ENCODE measurements at regions not wholly inside any gene's neighbourhood (a gene's known extent, or its start where the extent isn't known, plus 50 kb on each side); places are given as distances from the start of the nearest gene placed in this dataset.

DNA sequence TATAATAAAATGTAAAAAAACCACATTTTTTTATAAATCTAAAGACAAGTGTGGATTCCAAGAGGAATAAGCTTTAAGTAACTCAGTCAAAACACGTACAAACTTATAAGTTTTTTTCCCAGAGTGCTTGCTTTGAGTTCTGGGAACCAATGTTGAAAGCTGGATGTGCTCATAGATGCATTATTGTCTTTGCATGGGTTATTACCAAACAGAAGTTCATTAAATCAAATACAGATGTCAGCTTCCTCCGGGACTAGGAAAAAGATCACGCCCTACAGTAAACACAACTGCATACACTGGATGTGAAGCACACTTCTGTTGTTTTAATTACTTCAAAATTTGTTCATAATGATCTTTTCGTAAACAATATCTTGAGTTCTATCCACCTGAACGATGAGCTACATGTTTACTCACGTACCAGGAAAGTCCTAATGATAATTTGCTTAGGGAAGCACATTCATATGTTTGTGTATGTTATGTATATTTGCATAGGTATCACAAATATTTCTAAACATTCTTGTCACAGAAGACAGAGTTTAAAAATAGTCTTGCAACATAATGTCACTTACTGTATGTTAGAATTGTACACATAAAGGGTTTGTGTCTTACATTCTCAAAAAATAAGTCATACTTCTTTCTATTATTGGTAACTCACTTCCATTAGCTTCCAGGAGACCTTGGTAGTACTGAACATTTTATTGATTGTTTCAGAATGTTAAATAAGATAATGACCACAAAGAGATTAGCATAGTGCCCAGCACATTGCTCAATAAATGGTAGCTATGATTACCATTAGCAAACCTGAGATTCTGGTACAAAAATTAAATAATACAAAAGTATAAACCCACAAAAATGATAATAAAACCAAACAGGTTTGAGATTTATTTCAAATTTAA lies 427.4 kb downstream of the CETN3 start:
- no peak for DNase-seq

DNA sequence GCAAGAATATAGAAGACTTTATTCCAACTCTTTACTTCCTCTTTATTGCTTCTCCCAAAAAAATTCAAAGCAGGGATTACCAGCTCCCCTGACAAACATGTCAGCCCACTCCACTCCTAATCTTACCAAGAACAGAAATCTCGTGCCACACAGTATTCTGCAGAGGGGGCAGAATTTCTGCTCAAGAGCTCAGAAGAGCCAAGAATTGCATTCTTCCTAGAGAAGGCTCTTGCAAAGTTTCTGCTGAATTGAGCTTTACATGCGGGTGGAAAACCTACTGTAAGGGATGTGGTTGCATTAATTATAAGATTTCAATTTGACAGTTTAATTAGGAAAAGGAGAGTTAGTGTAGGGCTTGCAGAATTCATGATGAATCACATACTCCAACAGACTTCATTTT lies 428.5 kb downstream of the CETN3 start:
- DNase-seq: no peak

DNA sequence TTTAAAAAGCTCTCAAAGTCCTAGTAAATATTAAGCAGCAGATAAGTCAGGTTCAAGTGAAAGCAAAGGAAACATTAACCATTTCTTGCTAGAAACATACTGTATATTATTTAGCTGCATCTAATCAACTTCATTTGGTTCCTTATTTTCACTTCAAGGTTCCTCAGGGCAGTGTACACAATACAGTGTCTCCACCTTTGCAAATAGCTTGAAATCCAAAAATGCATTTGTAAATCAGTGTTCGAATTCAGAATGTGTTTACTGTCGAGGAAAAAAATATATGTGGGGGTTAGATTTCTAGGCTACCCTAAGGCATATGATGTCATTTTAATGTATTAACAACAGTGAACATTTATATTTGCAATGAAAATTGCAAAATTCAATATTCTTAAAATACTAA lies 436.0 kb downstream of the CETN3 start:
- DNase-seq: no peak

DNA sequence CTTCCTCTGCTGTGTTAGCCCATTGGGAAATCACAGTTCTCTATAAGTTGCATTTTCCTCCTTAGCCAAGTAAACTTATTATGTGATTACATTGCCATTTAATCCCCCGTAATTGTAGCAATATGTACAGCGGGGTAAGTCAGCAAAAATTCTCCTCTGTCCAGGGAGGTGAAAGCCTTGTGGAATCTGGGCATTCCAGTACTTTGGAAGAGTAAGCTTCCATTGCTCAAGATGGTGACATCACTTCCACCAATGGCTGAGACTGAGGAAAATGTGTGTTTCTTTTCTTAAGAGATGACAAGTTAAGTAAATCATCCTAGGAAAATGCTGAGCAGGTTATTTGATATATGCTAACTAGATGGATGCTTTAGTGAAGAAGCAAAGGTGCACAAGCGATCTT lies 436.7 kb downstream of the CETN3 start:
- DNase-seq: no peak

DNA sequence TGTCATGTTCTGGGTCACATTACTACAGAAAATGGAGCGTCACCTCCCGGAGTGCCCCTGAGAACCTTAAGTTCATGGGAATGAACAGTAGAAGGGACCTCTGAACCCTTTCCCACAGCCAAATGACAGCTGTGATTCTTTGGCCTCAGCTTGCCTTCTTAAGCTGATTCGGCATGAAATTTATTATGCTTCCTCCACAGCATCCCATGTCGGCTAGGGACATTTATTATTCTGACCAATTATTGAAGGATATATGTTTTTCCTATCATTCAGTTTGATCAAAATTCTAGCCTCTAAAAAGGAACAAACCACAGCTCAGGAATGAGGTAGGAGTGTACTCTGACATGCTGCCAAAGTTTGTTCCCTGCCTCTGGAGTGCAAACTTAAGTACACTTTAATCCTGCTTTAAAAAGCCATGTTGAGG lies 440.6 kb downstream of the CETN3 start:
- no peak for DNase-seq

DNA sequence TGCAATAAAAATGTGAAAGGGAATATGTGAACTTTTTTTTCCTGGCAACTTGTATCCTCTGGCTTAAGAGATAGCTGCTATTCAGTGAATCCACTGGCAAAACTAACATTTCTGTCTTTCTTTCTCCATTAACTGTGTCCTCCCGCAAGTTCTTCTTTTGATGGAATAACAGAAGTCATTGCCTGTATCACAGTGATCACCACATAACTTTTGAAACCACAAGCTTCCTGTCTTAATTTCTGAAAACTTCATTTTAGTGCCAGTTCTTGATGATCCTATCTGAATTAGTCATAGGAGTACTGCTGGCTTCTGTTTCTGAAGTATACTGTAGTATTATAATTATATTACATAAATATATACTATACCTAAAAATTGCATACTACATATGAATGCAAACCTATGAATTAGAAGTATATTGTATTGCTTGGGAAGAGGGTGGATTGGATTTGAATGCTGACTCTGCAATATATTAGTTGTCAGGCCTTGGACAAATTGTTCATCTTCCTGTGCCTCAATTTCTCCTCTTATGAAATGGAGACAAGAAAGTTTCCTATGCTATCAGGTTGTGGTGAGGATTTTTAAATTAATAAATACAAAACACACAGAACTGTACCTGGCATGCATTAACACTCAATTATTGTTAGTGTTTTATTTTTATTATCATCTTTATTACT lies 441.6 kb downstream of the CETN3 start:
- no peak for DNase-seq

DNA sequence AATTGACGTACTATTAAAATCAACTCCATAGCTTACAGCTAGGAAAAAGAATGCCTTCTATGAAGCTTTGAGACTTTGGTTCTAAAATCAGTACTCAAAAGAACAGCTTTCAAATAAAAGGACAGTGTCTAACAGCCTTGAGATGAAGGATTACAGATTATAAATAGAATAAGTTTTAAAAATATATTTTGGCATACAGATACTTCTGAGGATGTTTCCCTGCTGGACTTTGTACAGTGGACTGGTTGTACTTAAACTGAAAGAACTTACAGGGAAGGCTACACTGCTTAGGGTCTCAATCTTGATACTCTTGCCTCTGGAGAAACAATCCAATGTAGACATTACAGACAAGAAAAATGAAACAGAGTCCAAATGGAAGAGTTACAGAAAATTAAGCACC lies 452.7 kb downstream of the CETN3 start:
- DNase-seq: no peak

DNA sequence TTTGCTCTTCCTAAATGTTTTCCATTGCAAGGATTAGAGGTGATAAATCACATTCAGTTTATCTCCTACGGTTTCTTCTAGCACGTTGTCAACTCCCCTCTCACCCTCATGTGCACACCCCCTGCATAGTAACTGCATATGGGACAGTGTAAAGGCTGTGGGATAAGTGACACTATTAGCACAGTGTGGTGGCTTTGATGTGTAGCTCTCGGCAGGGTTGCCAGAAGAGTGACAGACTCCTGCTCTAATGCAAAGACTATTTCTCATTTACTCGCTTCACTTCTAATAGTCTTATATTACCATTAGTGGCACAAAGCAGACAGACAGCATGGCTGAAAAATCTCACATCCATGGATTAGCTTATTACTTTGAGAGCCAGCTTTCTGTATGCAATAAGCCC lies 454.6 kb downstream of the CETN3 start:
- DNase-seq: no peak

DNA sequence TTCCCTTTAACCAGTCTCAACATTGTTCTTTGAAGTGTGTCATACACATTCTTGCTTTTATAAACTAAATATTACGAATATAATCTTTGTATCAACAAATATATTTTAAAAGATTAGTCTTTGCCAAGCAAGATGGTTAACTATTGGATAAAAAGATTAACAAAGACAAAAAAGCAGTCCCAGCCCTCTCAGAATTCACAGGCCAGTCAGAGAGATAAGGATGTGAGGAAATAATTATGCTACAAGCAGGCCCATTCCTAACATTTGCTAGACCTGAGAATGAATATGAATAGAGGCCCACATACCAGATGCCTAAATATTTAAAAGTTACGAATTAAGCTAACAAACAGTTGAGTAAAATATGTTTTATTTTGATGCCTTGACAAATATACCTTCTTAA lies 457.7 kb downstream of the CETN3 start:
- no peak for DNase-seq

DNA sequence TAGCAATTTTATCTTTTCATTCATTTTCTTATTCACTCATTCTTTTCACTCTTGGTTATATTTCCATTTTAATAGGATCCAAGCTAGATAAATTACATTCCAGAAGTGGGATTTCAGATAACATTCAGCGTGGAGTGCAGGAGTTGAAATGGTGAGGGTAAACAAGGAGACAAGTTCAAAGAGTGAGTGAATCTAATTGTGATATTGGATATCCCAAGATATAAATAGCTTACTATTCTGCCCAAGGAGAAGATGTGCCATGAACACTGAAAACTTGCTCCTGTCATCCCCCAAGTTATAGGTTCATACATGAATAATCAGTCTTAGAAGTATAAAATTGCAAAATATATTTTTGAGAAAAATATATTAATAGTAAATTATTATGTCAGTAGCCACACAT lies 459.3 kb downstream of the CETN3 start:
- DNase-seq: no peak

DNA sequence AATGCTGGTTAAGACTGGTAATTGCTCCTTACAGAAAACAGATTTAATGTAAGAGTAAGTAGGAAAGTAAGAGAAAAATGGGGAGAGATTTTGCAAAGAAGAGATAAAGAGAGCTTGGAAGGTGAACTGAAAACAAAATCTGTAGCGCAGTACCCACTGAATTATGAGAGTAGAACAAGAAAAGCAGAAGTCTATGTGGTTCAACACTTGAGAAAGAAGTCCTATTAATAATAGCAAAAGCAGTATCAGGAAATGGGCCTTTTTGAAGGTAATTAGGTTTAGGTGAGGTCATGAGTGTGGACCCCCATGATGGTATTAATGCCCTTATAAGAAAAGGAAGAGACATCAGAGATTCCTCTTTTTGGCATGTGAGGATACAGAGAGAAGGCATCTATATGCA lies 460.6 kb downstream of the CETN3 start:
- no peak for DNase-seq

DNA sequence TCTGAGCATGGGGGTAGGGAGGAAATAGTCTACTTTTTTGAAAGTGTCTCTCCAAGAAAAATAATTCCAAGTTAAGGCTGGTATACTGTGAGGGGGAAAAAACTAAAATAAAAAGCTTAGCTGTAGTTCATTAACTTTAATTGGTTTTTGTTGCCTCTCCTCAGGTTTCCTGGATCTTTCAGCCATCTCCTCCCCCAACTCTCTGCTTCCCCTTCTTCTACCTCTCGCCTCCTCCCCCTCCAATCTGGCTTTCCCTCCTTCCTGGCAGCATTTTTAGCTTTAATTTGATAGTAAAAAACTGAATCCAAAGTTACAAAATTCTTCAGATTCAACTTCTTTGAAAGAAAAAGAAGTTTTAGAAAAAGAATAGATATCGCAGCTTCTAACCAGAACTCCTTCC lies 462.6 kb downstream of the CETN3 start:
- DNase-seq: no peak

DNA sequence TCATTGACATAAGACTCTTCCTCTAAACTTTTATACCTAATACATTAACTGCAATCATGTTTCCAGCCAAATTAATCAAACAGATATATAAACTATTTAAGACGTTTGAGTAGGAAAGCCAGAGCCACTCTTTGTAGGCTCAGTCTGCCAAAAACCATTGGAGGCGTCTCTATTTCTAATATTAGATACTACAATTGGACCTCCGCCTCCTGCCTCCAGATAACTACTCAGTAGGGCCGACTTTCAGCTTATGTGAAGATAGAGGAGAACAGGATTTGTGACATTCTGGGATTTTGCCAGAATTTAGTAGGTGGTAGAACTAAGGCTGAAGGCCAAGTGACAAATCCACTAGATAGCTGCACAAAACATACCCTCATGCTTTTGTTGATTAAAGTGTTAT lies 463.0 kb downstream of the CETN3 start:
- DNase-seq: no peak

DNA sequence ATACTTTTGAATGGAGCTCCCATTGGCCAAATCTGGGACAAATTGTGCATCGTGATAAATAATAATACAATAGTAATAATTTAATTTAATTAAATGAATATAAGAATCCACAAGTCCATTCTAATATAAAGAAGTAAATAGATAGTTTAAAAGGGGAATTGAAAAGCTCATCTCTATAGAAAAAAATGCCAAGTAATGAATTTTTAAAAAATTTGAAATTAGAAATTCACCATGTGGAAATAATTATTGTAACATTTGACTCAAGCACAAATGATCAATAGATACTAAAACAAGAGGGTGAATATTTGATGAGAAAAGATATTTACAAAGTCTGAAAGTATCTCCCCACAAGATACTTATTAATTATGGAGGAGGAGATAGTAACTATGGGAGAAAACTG lies 467.4 kb downstream of the CETN3 start:
- DNase-seq: no peak

DNA sequence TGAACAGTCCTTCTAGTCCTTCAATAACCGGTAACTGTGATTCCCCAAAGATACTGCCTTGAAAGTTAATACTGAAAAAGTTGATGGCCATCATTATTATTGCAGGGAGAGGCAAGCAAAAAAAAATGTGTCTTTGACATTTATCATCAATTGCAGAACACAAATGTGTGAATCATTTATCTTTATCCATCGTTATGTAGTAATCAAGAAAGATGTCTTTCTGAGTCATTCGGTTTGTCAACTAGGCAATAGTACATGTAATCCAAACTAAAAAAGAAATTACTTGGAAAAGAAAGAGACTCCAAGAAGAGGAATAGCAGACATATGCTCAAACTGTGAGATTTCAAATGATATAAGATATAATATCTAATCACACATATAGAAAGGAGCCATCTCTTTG lies 473.0 kb downstream of the CETN3 start:
- DNase-seq: no peak

DNA sequence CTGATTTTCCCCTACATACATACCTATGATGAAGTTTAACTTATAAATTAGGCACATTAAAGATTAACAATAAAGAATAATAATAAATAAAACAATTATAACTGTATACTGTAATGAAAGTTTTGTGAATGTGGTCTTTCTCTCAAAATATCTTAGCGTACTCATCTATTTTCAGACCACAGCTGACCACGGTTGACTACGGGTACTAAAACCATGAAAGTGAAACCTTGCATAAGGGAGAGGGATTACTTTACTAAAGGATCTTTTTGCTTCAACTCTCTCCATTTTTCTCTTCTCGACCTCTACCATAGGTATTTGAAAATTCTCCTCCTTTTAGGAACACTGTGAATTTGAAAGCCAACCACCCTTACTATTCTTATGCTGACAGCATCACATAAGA lies 475.5 kb downstream of the CETN3 start:
- no peak for DNase-seq

DNA sequence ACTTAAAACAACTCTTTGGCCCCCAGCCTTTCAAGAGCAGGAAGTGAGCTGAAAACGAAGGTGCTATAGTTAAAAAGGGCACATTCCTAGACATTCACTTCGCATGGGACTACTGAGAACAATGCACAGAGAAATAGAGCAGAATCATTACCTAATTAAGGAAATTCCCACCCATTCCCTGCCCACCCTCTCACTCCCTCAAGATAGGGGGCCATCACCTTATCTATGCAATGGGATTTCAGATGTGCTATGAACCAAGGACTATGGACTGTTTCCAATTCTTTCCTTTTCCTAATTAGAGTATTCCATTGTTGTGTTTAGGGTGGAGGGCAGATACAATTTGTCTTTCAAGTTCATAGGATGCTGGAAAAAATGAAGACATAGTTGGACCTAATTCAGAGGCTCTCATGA lies 476.8 kb downstream of the CETN3 start:
- DNase-seq: no peak

DNA sequence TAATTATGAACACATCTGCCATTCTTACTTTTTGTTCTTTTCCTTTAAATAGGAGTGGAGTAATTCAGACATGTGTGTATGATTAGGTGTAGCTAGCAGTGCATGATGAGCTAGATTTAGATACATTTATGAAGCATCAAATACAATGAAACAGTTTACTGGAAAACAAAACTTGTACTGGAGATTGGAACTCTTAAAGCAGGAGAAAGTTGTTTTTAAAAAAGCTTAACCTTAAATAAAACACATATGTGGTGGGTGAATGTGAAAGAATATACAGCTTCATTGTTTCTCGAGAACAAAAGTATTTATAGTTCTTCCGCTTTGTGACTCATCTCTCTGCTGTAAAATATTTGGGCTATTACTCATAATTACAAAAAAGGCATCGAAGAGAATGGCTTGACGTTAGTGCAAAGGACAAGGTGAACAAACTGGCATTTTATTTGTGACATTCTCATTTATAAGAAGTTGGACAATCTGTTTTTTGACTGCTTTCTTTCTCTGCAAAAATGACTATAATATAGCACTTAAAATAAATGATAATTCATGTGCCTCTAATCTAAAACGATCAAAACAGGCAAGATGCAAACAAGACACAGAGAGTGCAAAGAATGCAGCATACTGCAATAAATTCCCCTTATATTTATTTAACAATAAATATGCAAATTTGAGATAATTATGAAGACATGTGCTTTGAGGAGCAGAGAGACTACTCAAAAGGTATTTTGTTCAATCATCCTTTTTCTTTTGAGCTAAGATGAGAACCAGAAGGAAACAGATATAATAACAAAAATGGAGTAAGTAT lies 478.8 kb downstream of the CETN3 start:
- no peak for DNase-seq

DNA sequence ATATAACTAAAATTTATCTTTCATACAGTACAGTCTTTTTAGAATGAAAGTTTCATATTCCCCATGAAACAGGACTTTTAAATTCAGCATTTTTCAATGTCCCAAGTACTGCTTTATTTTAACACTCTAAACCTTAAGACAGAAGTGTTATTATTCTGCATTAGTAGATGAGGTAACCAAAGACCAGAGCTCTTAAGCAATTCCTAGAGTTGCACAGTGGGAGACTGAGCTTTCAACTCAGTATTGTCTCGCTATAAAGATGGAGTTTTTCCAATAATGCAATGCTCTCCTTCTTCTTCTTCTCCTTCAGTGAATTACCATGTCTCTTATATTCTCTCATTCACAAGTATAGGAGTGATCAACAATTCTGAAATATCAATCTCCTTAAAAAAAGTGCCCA lies 479.7 kb downstream of the CETN3 start:
- no peak for DNase-seq

DNA sequence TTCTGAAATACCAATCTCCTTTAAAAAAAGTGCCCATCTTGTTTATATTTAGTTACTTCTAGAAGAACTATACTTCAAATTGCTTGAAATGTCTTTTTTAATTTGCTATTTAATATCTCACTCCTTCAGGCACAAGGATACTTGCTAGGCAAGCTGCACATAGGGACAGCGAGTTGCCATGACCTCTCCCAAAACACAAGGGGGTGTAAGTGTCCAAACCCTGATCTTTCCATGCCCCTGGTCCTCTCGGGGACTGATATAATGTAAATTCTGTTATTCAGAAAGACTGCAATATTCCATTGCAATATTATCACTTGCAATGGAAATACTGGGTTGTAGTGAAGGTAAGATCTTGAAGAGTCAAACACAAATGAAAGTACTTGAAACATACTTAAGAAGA lies 480.4 kb downstream of the CETN3 start:
- DNase-seq: no peak

DNA sequence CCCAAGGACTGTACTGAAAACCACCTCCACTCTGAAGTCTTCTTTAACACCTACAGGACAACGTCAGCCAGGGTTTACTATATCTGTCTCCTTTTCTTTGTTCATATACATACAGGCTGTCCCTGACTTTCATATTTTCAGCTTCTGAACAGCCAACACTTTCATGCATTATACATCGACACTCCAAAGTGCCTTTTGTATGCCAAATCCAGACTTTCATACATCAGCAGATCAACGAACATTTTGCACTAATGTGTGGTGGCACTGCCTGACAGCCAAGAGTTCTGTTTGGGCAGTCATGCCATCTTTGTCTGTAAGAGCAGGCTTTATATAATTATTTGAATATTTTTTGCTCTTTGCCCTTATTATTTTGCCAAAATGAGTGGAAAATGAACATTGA lies 487.4 kb downstream of the CETN3 start:
- DNase-seq: no peak

DNA sequence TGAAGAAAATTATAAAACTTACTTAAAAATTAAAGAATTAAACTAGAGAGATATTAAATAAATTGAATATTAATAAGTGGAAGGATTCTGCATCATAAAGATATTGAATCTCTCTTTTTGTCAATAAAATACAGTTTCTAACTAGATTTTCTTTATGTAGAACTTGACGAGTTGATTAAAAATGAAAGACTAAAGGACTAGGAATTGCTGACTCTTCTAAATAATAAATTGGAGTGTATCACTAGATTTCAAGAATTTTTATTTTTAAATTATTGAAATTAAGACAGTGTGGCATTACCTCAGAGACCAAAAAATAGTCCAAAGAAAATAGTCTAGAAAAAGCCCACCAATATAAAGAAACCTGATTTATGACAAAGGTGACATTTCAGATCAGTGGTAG lies 492.4 kb downstream of the CETN3 start:
- no peak for DNase-seq

DNA sequence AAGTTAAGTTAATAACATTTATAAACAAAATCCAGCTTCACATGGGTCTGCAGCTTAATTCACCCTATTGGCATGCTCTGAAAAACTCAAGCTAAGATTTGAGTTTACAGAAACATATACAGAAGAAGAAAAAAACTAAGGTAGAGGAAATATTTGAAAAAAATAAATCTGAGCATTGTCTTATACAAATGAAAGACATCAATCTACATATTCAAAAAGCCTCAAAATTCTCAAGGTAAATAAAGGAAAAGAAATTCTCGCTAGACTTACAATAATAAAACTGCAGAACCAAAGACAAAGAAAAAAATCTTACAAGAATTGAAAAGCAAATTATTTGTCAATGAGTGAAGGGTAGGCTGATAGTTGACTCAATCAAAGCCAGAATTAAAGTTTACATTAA lies 493.4 kb downstream of the CETN3 start:
- DNase-seq: no peak

DNA sequence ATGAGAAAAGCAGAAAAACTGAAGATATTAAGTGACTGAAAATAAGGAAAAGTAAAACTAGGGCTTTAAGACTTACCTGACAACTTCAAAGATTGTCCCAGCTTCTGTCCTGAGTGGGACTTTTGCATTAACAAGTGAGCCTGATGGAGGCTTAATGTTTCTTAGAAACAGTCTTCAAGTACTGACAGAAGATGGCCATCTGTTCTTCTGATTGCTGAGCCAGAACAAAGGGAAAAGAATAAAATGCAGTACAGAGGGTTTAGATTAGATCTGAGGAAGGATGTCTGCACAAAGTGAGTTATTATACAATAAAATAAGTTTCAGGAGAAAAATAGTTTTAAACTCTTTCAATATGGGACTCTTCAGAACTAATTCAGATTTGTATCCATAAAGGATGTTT lies 500.7 kb downstream of the CETN3 start:
- no peak for DNase-seq
